Bronchial epithelial cell (primary cell): ENCODE measurements at regions not wholly inside any gene's neighbourhood (a gene's known extent, or its start where the extent isn't known, plus 50 kb on each side); places are given as distances from the start of the nearest gene placed in this dataset.
A peak's percentile ranks its signal among the peaks of the same experiment; 100 is the strongest.

Source experiments
- DNase-seq: peaks from one replicate; pipeline ENCODE4 v3.0.0-alpha.2; 2010; ENCODE audit warnings: low read depth
- FAIRE-seq: peaks from 2 replicates; lab custom pipeline; 2011; peaks lifted over from hg19 to GRCh38; lab: Jason Lieb, UNC
- H3K27me3 ChIP-seq: 2 replicates; pipeline ENCODE4 v1.5.1; 2011; ENCODE audit warnings: low read length; ENCODE audit not compliant: control insufficient read depth, insufficient read depth
- H3K36me3 ChIP-seq: 2 replicates; pipeline ENCODE4 v1.5.1; 2011; ENCODE audit warnings: low read length; ENCODE audit not compliant: control insufficient read depth, insufficient read depth
- H3K4me3 ChIP-seq: 2 replicates; pipeline ENCODE4 v1.5.1; 2011; ENCODE audit warnings: mild to moderate bottlenecking, low read depth, low read length, control low read depth
- CTCF ChIP-seq: IDR thresholded peaks from 2 replicates; pipeline ENCODE4 v1.5.1; 2011; ENCODE audit warnings: mild to moderate bottlenecking, moderate library complexity, low read length, control low read depth, inconsistent platforms; ENCODE audit not compliant: insufficient read depth, severe bottlenecking

- Histone ChIP-seq H3K4me3 (no peak overlapping the region), H3K36me3 (no peaks in the 10 kb centered on the region), H3K27me3 (no peaks in the 10 kb centered on the region)
- no peak for FAIRE-seq
- TF ChIP-seq CTCF, result no peak
- DNase-seq, result no peak
Measured at GRCh38 chr2:6535572-6535971, 330.1 kb downstream of the CMPK2 start.

GRCh38 chr2:6538607-6539006 is 327.1 kb downstream of the CMPK2 start:
- FAIRE-seq, result no peak
- peak; percentile 29 for DNase-seq
- H3K4me3 ChIP-seq, result no peak overlapping the region
- H3K36me3 ChIP-seq, result no peaks in the 10 kb centered on the region
- TF ChIP-seq CTCF, result no peak
- H3K27me3 ChIP-seq, result no peaks in the 10 kb centered on the region

- Histone ChIP-seq H3K4me3 (no peak overlapping the region), H3K36me3 (no peaks in the 10 kb centered on the region), H3K27me3 (no peaks in the 10 kb centered on the region)
- FAIRE-seq (no peak), DNase-seq (peak; percentile 64)
- no peak for TF ChIP-seq CTCF
Measured at GRCh38 chr2:6545336-6545735, 320.4 kb downstream of the CMPK2 start.

- TF ChIP-seq CTCF, result no peak
- Histone ChIP-seq H3K36me3 (no peaks in the 10 kb centered on the region), H3K27me3 (no peaks in the 10 kb centered on the region), H3K4me3 (no peak overlapping the region)
- FAIRE-seq, result no peak
- peak; percentile 75 for DNase-seq
Measured at GRCh38 chr2:6545795-6546194, 319.9 kb downstream of the CMPK2 start.

GRCh38 chr2:6554466-6554865 is 311.2 kb downstream of the CMPK2 start:
- DNase-seq (no peak), FAIRE-seq (no peak)
- no peaks in the 10 kb centered on the region for H3K36me3 ChIP-seq
- no peaks in the 10 kb centered on the region for H3K27me3 ChIP-seq
- H3K4me3 ChIP-seq, result no peak overlapping the region
- TF ChIP-seq CTCF, result no peak

GRCh38 chr2:6556755-6557154 is 309.0 kb downstream of the CMPK2 start:
- H3K36me3 ChIP-seq, result no peaks in the 10 kb centered on the region
- H3K27me3 ChIP-seq, result no peaks in the 10 kb centered on the region
- FAIRE-seq (no peak), DNase-seq (peak; percentile 85)
- H3K4me3 ChIP-seq, result no peak overlapping the region
- TF ChIP-seq CTCF, result no peak
